Lower leg skin (tissue), 3 donors: ENCODE measurements at regions not wholly inside any gene's neighbourhood (a gene's known extent, or its start where the extent isn't known, plus 50 kb on each side); places are given as distances from the start of the nearest gene placed in this dataset.

Experiments used
- POLR2A ChIP-seq, 2 donors: fragments of 450-650 bp; IDR thresholded peaks; one replicate each; pipeline ENCODE4 v1.6.1; 2016 to 2017; ENCODE audit warnings: antibody characterized with exemption in 2 of 2, mild to moderate bottlenecking in 1 of 2, moderate library complexity in 1 of 2
- TF ChIP-seq, protein P1 (sequence below), 3 donors: fragments of 450-650 bp; IDR thresholded peaks; one replicate each; pipeline ENCODE4 v1.5.1; 2016; ENCODE audit warnings: antibody characterized with exemption in 3 of 3, mild to moderate bottlenecking in 3 of 3, moderate library complexity in 2 of 3

GRCh38 chr3:44179246-44179645 lies 62.4 kb upstream of the TOPAZ1 start:
- TF ChIP-seq, protein P1, sequence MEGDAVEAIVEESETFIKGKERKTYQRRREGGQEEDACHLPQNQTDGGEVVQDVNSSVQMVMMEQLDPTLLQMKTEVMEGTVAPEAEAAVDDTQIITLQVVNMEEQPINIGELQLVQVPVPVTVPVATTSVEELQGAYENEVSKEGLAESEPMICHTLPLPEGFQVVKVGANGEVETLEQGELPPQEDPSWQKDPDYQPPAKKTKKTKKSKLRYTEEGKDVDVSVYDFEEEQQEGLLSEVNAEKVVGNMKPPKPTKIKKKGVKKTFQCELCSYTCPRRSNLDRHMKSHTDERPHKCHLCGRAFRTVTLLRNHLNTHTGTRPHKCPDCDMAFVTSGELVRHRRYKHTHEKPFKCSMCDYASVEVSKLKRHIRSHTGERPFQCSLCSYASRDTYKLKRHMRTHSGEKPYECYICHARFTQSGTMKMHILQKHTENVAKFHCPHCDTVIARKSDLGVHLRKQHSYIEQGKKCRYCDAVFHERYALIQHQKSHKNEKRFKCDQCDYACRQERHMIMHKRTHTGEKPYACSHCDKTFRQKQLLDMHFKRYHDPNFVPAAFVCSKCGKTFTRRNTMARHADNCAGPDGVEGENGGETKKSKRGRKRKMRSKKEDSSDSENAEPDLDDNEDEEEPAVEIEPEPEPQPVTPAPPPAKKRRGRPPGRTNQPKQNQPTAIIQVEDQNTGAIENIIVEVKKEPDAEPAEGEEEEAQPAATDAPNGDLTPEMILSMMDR (IDR thresholded peaks at IDR 0.05) = no peak
- no peak for TF ChIP-seq POLR2A (IDR thresholded peaks at IDR 0.05)
